GM12891 (cell line): ENCODE measurements at regions not wholly inside any gene's neighbourhood (a gene's known extent, or its start where the extent isn't known, plus 50 kb on each side); places are given as distances from the start of the nearest gene placed in this dataset.

ENCODE experiments used
- DNase-seq: peaks from one replicate; pipeline ENCODE4 v3.0.0; 2011; ENCODE audit warnings: low spot score; ENCODE audit not compliant: insufficient read length
- FAIRE-seq: peaks from 2 replicates; lab custom pipeline; 2011; peaks lifted over from hg19 to GRCh38; lab: Jason Lieb, UNC
- PAX5 ChIP-seq: IDR thresholded peaks from 2 replicates; pipeline ENCODE4 v1.6.1; 2011; ENCODE audit warnings: low read length, moderate library complexity, mild to moderate bottlenecking; ENCODE audit not compliant: insufficient read depth, severe bottlenecking
- POLR2A ChIP-seq: IDR thresholded peaks from 2 replicates; pipeline ENCODE4 v1.6.1; 2011; ENCODE audit warnings: low read depth, low read length, control low read depth
- POLR2AphosphoS5 ChIP-seq: IDR thresholded peaks from 2 replicates; pipeline ENCODE4 v1.6.1; 2011; ENCODE audit warnings: low read depth, low read length, control low read depth
- POU2F2 ChIP-seq: IDR thresholded peaks from 2 replicates; pipeline ENCODE4 v1.6.1; 2011; ENCODE audit warnings: low read depth, mild to moderate bottlenecking, control low read depth, low read length, moderate library complexity
- SPI1 ChIP-seq: IDR thresholded peaks from 2 replicates; pipeline ENCODE4 v1.6.1; 2011; ENCODE audit warnings: low read depth, low read length, control low read depth
- TAF1 ChIP-seq: IDR thresholded peaks from 2 replicates; pipeline ENCODE4 v1.6.1; 2011; ENCODE audit warnings: low read depth, low read length, control low read depth

GRCh38 chr10:9501944-9502343 is 1447.5 kb downstream of the GATA3 start:
- DNase-seq (no peak), FAIRE-seq (no peak)
- TF ChIP-seq POLR2AphosphoS5 (no peak), POU2F2 (no peak), SPI1 (no peak), TAF1 (no peak), POLR2A (no peak), PAX5 (no peak)

GRCh38 chr10:9504227-9504626 is 1449.7 kb downstream of the GATA3 start:
- DNase-seq: no peak
- TF ChIP-seq PAX5 (no peak), SPI1 (no peak), POU2F2 (no peak), TAF1 (no peak), POLR2A (no peak), POLR2AphosphoS5 (no peak)
- no peak for FAIRE-seq

GRCh38 chr10:9505546-9505945 is 1451.1 kb downstream of the GATA3 start:
- no peak for FAIRE-seq
- DNase-seq: no peak

GRCh38 chr10:9508606-9509005 is 1454.1 kb downstream of the GATA3 start:
- no peak for FAIRE-seq
- TF ChIP-seq TAF1 (no peak), POLR2A (no peak)
- DNase-seq: no peak

More at GRCh38 chr10:9505546-9505945, 1451.1 kb downstream of the GATA3 start:
- TF ChIP-seq POLR2A (no peak), POLR2AphosphoS5 (no peak), TAF1 (no peak), PAX5 (no peak), SPI1 (no peak), POU2F2 (no peak)

GRCh38 chr10:9510626-9511025 is 1456.1 kb downstream of the GATA3 start:
- FAIRE-seq: no peak
- no peak for TF ChIP-seq TAF1
- DNase-seq: no peak

GRCh38 chr10:9515922-9516321 is 1461.4 kb downstream of the GATA3 start:
- no peak for DNase-seq
- TF ChIP-seq TAF1: no peak
- no peak for FAIRE-seq

GRCh38 chr10:9535744-9536143 is 1481.3 kb downstream of the GATA3 start:
- TF ChIP-seq TAF1 (no peak), SPI1 (no peak), POLR2A (no peak)
- DNase-seq (no peak), FAIRE-seq (peak; percentile 59)

GRCh38 chr10:9545073-9545472 is 1472.6 kb upstream of the CELF2 start:
- DNase-seq (no peak), FAIRE-seq (no peak)
- TF ChIP-seq POLR2AphosphoS5 (no peak), TAF1 (no peak), SPI1 (no peak), POLR2A (no peak), POU2F2 (no peak), PAX5 (no peak)

GRCh38 chr10:9547936-9548904 is 1469.5 kb upstream of the CELF2 start:
- FAIRE-seq (no peak), DNase-seq (no peak)
- TF ChIP-seq SPI1: no peak
- no peak for TF ChIP-seq TAF1
- no peak for TF ChIP-seq POLR2AphosphoS5
- TF ChIP-seq POU2F2: no peak
- no peak for TF ChIP-seq POLR2A
- TF ChIP-seq PAX5: no peak

DNA sequence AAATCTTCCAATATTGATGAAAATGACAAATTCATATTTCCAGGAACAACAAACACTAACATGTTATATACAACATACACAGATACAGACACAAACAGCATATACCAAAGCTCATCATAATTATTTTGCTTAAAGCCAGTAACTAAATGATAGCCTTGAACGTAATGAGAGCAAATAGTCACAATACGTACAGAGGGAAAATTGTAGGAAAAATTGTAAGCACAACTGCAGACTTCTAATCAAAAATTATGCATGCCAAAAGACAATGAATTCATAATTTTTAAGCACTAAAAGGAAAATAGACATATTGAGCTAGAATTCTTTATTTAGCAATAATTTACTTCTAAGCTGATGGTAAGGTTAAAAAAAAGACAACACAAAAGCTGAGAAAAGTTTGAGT is 1466.9 kb upstream of the CELF2 start:
- FAIRE-seq (no peak), DNase-seq (no peak)
- no peak for TF ChIP-seq PAX5
- no peak for TF ChIP-seq POLR2AphosphoS5
- no peak for TF ChIP-seq SPI1
